ENCODE measurements at regions not wholly inside any gene's neighbourhood (a gene's known extent, or its start where the extent isn't known, plus 50 kb on each side); places are given as distances from the start of the nearest gene placed in this dataset.

DNA sequence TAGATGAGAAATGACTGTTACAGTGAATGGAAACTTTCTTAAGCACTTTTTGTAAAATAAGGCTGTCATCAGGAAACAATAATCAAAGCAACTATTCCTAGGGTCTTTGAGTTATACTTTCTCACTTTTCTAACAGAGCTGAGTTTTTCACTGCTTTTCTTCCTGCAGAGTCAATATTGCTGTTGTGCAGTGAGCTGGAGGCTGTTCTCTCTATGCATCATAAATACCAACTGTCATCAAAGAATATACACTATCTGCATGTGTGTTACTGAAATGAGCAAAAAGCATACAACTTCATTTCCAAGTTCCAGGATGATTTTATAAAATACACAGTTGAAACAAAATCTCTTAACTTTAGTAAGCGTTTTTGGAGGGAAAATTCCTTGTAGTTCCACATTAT is 110.4 kb upstream of the CPSF6 start:
- TF ChIP-seq, protein P1, sequence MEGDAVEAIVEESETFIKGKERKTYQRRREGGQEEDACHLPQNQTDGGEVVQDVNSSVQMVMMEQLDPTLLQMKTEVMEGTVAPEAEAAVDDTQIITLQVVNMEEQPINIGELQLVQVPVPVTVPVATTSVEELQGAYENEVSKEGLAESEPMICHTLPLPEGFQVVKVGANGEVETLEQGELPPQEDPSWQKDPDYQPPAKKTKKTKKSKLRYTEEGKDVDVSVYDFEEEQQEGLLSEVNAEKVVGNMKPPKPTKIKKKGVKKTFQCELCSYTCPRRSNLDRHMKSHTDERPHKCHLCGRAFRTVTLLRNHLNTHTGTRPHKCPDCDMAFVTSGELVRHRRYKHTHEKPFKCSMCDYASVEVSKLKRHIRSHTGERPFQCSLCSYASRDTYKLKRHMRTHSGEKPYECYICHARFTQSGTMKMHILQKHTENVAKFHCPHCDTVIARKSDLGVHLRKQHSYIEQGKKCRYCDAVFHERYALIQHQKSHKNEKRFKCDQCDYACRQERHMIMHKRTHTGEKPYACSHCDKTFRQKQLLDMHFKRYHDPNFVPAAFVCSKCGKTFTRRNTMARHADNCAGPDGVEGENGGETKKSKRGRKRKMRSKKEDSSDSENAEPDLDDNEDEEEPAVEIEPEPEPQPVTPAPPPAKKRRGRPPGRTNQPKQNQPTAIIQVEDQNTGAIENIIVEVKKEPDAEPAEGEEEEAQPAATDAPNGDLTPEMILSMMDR (IDR thresholded peaks at IDR 0.05), result no peak
- TF ChIP-seq POLR2A (IDR thresholded peaks at IDR 0.05), result no peak

Data from ovary (tissue), 3 donors.